GM06990 (cell line): ENCODE measurements at regions not wholly inside any gene's neighbourhood (a gene's known extent, or its start where the extent isn't known, plus 50 kb on each side); places are given as distances from the start of the nearest gene placed in this dataset.
"Not testable (repeated sequence)": the region's sequence is repeated elsewhere in the genome, so short reads cannot be mapped to it uniquely, and the experiment has no call there.

Source experiments
- DNase-seq: peaks from one replicate; pipeline ENCODE4 v3.0.0-alpha.2; 2011; ENCODE audit not compliant: insufficient read length; ENCODE audit errors: extremely low read depth
- H3K27me3 ChIP-seq: replicated peaks from 2 replicates; pipeline ENCODE4 v1.6.0; 2011; ENCODE audit warnings: low read length; ENCODE audit not compliant: control insufficient read depth, insufficient read depth
- H3K36me3 ChIP-seq: 2 replicates; pipeline ENCODE4 v1.5.1; 2011; ENCODE audit warnings: low read length; ENCODE audit not compliant: control insufficient read depth, insufficient read depth
- H3K4me3 ChIP-seq: replicated peaks from 2 replicates; pipeline ENCODE4 v1.5.1; 2011; ENCODE audit warnings: low read depth, mild to moderate bottlenecking, control low read depth, low read length
- TF ChIP-seq, protein P1 (sequence below): IDR thresholded peaks from 2 replicates; pipeline ENCODE4 v1.5.1; 2011; ENCODE audit warnings: low read length, control low read depth, mild to moderate bottlenecking, inconsistent platforms; ENCODE audit not compliant: insufficient read depth, poor library complexity, severe bottlenecking

DNA sequence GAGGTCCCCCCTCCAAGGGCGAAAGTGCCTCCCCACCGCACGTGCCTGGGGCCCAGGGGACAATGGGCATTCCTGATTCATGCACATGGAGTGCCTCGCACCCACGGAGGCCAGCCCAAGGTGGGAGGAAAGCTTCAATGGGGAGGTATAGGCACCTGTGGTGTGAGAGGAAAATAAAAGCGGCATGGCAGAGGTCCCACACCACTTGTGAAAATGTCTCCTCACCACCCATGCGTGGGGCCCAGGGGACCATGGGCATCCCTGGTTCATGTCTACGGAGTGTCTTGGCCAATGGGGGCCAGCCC lies 384.7 kb downstream of the ALG10 start:
- H3K4me3 ChIP-seq, result no peak overlapping the region
- TF ChIP-seq, protein P1, sequence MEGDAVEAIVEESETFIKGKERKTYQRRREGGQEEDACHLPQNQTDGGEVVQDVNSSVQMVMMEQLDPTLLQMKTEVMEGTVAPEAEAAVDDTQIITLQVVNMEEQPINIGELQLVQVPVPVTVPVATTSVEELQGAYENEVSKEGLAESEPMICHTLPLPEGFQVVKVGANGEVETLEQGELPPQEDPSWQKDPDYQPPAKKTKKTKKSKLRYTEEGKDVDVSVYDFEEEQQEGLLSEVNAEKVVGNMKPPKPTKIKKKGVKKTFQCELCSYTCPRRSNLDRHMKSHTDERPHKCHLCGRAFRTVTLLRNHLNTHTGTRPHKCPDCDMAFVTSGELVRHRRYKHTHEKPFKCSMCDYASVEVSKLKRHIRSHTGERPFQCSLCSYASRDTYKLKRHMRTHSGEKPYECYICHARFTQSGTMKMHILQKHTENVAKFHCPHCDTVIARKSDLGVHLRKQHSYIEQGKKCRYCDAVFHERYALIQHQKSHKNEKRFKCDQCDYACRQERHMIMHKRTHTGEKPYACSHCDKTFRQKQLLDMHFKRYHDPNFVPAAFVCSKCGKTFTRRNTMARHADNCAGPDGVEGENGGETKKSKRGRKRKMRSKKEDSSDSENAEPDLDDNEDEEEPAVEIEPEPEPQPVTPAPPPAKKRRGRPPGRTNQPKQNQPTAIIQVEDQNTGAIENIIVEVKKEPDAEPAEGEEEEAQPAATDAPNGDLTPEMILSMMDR, result no peak
- H3K27me3 ChIP-seq, result no peaks in the 10 kb centered on the region
- DNase-seq, result no peak
- no peaks in the 10 kb centered on the region for H3K36me3 ChIP-seq

DNA sequence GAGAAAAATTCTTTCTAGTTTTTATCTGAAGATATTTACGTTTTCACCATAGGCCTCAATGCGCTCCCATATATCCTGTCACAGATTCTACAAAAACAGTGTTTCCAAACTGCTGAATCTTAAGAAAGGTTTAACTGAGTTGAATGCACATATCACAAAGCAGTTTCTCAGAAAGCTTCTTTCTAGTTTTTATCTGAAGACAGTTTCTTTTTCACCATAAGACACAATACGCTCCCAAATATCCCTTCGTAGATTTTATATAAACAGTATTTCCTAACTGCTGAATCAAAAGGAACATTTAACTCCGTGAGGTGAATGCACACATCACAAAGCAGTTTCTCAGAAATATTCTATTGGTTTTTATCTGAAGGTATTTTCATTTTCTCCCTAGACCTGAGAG lies 385.5 kb downstream of the ALG10 start:
- TF ChIP-seq, protein P1, result no peak
- H3K4me3 ChIP-seq, result no peak overlapping the region
- H3K27me3 ChIP-seq, result no peaks in the 10 kb centered on the region
- no peaks in the 10 kb centered on the region for H3K36me3 ChIP-seq
- no peak for DNase-seq

DNA sequence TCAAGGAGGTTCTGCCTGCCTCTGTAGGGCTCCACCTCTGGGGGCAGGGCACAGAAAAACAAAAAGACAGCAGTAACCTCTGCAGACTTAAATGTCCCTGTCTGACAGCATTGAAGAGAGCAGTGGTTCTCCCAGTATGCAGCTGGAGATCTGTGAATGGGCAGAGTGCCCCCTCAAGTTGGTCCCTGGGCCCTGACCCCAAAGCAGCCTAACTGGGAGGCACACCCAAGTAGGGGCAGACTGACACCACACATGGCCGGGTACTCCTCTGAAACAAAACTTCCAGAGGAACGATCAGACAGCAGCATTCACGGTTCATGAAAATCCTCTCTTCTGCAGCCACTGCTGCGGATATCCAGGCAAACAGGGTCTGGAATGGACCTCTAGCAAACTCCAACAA lies 409.2 kb downstream of the ALG10 start:
- DNase-seq, H3K27me3 ChIP-seq, H3K36me3 ChIP-seq, H3K4me3 ChIP-seq: not testable (repeated sequence)
